ENCODE measurements at regions not wholly inside any gene's neighbourhood (a gene's known extent, or its start where the extent isn't known, plus 50 kb on each side); places are given as distances from the start of the nearest gene placed in this dataset.
"Not testable (repeated sequence)": the region's sequence is repeated elsewhere in the genome, so short reads cannot be mapped to it uniquely, and the experiment has no call there.

GRCh38 chr14:106235356-106236159 lies 709.2 kb downstream of the TMEM121 start:
- no peak for DNase-seq (ENCODE audit: low read depth, low spot score)

- no peak for DNase-seq (ENCODE audit: low read depth, low spot score)
Observed at GRCh38 chr14:106248321-106249192, 722.2 kb downstream of the TMEM121 start.

- not testable (repeated sequence) for DNase-seq (ENCODE audit: low read depth, low spot score)
Observed at GRCh38 chr14:106253995-106254394, 727.6 kb downstream of the TMEM121 start.

- peak; percentile 43 for DNase-seq (ENCODE audit: low read depth, low spot score)
Observed at GRCh38 chr14:106257569-106257994, 731.2 kb downstream of the TMEM121 start.

- DNase-seq (ENCODE audit: low read depth, low spot score): peak; percentile 52
Observed at GRCh38 chr14:106268013-106268727, 741.8 kb downstream of the TMEM121 start.

- DNase-seq (ENCODE audit: low read depth, low spot score): no peak
Observed at GRCh38 chr14:106269029-106269428, 742.6 kb downstream of the TMEM121 start.

GRCh38 chr14:106269451-106270204 lies 743.2 kb downstream of the TMEM121 start:
- DNase-seq (ENCODE audit: low read depth, low spot score): no peak

- not testable (repeated sequence) for DNase-seq (ENCODE audit: low read depth, low spot score)
Observed at GRCh38 chr14:106270476-106271121, 744.2 kb downstream of the TMEM121 start.

- DNase-seq (ENCODE audit: low read depth, low spot score): no peak
Observed at GRCh38 chr14:106276326-106277267, 750.2 kb downstream of the TMEM121 start.

GRCh38 chr14:106277503-106277902 lies 751.1 kb downstream of the TMEM121 start:
- DNase-seq (ENCODE audit: low read depth, low spot score): no peak

GRCh38 chr14:106280876-106281275 lies 754.5 kb downstream of the TMEM121 start:
- DNase-seq (ENCODE audit: low read depth, low spot score): no peak

- DNase-seq (ENCODE audit: low read depth, low spot score): no peak
Observed at GRCh38 chr14:106286697-106287290, 760.4 kb downstream of the TMEM121 start.

- DNase-seq (ENCODE audit: low read depth, low spot score): no peak
Observed at GRCh38 chr14:106287506-106287905, 761.1 kb downstream of the TMEM121 start.

- no peak for DNase-seq (ENCODE audit: low read depth, low spot score)
Observed at GRCh38 chr14:106291626-106292025, 765.2 kb downstream of the TMEM121 start.

GRCh38 chr14:106294324-106294723 lies 767.9 kb downstream of the TMEM121 start:
- no peak for DNase-seq (ENCODE audit: low read depth, low spot score)

GRCh38 chr14:106300951-106301510 lies 774.6 kb downstream of the TMEM121 start:
- not testable (repeated sequence) for DNase-seq (ENCODE audit: low read depth, low spot score)

- DNase-seq (ENCODE audit: low read depth, low spot score): not testable (repeated sequence)
Observed at GRCh38 chr14:106301609-106302008, 775.2 kb downstream of the TMEM121 start.

- DNase-seq (ENCODE audit: low read depth, low spot score): no peak
Observed at GRCh38 chr14:106302661-106303060, 776.3 kb downstream of the TMEM121 start.

- no peak for DNase-seq (ENCODE audit: low read depth, low spot score)
Observed at GRCh38 chr14:106304271-106304670, 777.9 kb downstream of the TMEM121 start.

Data from activated naive CD8-positive, alpha-beta T cell treated with anti-CD3 and anti-CD28 coated beads, Interleukin-2, amount 50 U/mL, for 16 hours (primary cell).